ENCODE measurements at regions not wholly inside any gene's neighbourhood (a gene's known extent, or its start where the extent isn't known, plus 50 kb on each side); places are given as distances from the start of the nearest gene placed in this dataset.
"Not testable (repeated sequence)": the region's sequence is repeated elsewhere in the genome, so short reads cannot be mapped to it uniquely, and the experiment has no call there.

DNA sequence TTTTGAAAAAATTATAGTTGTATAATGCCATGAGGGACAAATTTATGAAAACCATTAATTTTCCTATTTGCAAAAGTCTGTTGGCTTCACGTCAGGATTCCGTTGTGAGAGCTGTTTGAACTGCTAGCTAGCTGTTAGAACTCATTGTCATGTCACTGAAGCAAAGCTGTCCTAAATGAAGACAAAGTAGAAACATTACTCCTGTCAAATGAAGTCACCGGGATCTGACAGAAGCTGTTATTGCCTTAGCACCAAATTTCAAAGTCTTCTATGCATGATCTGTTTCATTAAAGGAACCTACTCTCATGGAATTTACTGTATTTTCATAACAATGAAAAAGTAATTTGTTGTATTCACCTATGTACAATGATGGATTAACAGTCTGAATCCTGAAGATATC is 479.8 kb downstream of the PLOD2 start:
- no peak for TF ChIP-seq ZNF274 (IDR thresholded peaks at IDR 0.05; ENCODE audit: low read depth, low read length)
- no peak overlapping the region for H3K4me3 ChIP-seq (ENCODE audit: low read length)

DNA sequence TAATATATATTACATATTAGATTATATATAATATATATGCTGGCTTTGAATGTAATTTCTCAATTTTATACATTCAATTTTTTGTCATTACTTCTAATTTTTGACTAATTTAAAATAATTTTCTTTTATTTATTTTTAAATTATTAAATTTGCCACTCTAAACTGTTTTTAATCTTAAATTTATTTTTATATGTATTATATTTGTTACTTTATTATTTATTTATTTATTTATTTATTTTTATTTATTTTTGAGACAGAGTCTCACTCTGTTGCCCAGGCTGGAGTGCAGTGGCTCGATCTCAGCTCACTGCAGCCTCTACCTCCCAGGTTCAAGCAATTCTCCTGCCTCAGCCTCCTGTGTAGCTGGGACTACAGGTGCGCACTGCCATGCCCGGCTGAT is 473.0 kb downstream of the PLOD2 start:
- H3K4me3 ChIP-seq (ENCODE audit: low read length) = not testable (repeated sequence)

DNA sequence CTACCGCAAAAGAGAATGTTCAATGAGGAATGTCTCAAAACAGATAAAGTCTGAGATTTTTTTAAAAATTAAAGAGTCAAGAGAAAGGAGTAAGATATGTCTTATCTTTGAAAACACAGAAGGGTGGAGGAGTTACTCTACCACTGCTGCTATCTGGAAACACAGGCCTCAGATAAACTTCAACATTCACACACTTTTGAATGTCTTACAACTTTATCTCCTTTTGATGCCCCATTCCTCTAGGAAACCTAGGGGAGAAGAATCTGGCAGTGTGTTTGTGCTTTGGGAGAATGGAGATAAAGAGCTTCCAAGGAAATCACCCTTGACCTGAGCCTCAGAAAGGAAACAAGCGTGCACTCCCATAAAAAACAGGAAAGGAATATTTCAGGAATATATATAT is 468.2 kb downstream of the PLOD2 start:
- H3K4me3 ChIP-seq (ENCODE audit: low read length) = no peak overlapping the region
- no peak for TF ChIP-seq ZNF274 (IDR thresholded peaks at IDR 0.05; ENCODE audit: low read depth, low read length)

DNA sequence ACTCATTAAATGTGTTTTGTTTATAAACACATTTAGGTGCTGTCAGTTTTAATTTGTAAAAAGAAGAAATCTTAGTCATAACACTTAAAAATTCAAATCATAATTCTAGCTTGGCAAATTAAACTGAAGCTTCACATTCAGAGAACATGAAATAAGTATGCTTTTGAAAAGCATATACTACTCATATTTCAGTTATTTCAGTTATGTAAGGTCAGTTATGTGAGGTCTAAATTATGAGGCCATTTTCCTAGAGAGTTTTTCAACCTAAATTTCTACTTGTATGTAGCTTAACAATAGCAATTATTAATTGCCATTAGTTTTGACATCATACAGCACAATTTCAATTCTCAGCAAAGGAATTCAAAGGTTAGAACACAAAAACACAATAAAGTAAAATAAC is 465.0 kb downstream of the PLOD2 start:
- H3K4me3 ChIP-seq (ENCODE audit: low read length) = no peak overlapping the region
- TF ChIP-seq ZNF274 (IDR thresholded peaks at IDR 0.05; ENCODE audit: low read depth, low read length) = no peak

DNA sequence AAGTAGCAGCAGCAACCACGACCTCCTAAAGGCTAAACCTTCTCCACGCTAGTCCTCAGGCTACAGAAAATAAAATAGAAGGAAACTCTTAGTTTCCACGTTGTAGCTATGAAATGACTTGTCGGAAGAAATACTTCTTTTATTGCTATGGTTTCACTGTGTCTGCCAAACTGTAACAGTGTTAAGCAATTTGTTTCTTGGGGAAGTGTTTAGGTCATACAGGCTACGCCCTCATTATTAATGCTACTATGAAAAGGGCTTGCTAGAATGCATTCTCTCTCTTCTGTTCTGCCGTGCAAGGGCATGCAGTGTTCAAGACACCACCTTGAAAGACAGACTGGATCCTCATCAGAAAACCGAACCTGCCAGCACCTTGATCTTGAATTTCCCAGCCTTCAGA is 462.7 kb downstream of the PLOD2 start:
- no peak overlapping the region for H3K4me3 ChIP-seq (ENCODE audit: low read length)
- no peak for TF ChIP-seq ZNF274 (IDR thresholded peaks at IDR 0.05; ENCODE audit: low read depth, low read length)

DNA sequence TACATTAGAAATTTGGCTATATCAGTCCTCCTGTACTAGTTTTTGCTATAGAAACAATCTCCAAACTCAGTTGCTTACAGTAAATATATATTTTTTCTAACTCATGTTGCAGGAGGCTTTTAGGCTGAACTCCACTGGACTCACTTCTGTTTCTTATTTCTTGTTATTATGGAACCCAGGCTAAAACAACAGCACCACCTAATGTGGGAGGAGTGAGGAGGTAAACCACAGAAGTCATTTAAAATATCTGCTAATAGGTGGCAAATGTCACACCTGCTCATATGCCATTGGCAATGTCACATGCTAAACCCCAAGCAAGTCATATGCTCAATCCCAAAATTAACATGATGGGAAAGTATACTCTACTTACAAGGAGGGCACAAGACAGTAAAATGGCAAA is 462.2 kb downstream of the PLOD2 start:
- H3K4me3 ChIP-seq (ENCODE audit: low read length) = no peak overlapping the region
- no peak for TF ChIP-seq ZNF274 (IDR thresholded peaks at IDR 0.05; ENCODE audit: low read depth, low read length)

DNA sequence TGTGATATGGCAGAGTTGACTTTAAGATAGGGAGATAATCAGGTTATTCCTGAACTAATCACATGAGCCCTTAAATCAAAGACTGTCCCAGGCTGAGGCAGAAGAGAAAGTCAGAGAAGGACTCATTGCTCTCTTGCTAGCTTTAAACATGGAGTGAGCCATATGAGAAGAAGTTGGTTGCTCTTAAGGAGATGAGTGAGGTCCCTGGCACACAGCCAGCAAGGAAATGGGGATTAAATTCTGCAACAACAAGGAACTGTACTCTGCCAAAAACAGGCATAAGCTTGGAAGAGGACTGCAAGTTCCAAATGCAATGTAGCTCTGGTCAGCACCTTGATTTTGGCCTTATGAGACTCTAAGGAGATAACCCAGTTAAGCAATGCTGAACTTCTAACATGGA is 457.0 kb downstream of the PLOD2 start:
- H3K4me3 ChIP-seq (ENCODE audit: low read length) = no peak overlapping the region
- no peak for TF ChIP-seq ZNF274 (IDR thresholded peaks at IDR 0.05; ENCODE audit: low read depth, low read length)

DNA sequence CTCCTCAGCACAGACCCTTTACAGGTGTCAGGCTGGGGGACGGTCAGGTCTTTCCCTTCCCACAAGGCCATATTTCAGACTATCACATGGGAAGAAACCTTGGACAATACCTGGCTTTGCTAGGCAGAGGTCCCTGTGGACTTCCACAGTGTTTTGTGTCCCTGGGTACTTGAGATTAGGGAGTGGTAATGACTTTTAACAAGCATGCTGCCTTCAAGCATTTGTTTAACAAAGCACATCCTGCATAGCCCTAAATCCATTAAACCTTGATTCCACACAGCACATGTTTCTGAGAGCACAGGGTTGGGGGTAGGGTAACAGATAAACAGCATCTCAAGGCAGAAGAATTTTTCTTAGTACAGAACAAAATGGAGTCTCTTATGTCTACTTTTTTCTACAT is 451.2 kb downstream of the PLOD2 start:
- H3K4me3 ChIP-seq (ENCODE audit: low read length) = not testable (repeated sequence)

DNA sequence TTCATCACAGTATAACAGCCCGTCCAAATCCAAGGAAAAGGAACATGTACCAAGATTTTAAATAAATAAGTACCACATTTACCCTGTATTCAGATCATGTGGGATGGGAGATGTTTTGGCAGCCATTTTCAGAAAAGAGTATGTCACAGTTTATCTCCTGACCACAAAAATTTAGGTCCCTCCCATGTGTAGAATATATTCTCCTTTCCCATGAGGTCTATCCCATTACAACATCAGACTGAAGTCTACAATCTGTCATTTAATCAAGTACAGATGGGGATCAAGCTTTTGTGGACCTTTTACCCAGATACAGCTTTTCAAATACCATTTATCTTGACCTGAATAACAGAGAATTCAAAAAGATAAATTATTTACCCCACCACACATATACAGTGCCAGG is 444.5 kb downstream of the PLOD2 start:
- no peak for TF ChIP-seq ZNF274 (IDR thresholded peaks at IDR 0.05; ENCODE audit: low read depth, low read length)
- no peak overlapping the region for H3K4me3 ChIP-seq (ENCODE audit: low read length)

DNA sequence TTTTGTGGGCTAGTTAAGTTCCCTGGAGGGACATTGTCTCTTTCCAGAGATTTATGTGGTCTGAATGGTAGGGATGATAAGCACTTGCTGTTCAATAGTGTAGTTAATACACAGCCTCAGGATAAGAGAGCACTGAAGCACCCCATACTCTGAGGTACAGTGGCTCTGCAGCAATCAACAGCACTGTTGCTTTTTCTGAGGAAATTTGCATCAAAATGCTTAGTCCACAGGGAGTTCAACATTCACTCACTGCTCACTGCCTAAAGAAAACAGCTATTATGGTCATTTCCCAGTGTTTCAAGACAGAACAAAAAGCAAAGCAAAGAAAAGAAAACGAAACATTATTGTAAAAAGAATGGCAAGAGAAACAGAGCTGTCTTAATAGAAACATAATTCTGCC is 441.9 kb downstream of the PLOD2 start:
- H3K4me3 ChIP-seq (ENCODE audit: low read length) = no peak overlapping the region
- no peak for TF ChIP-seq ZNF274 (IDR thresholded peaks at IDR 0.05; ENCODE audit: low read depth, low read length)

DNA sequence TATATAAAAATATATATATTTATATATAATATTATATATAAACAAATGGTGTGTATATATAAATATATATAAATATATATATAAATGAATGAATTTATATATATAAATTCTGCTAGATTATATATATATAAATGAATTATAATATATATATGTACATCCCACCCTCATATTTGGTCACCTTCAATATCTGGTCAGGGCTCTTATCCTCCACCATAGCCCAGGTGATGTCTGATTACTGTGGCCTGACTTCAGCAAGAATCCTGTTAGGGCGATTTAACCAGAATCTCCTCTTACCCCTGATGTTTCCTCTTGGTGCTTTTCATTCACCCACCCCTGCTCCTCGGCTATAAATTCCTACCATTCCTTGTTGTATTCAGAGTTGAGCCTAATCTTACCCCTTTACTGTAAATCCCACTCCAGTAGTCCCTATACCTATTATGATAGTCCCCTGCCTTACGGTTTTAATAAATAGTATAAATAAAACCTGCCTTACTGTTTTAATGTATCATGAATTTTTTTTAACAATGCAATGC is 439.6 kb downstream of the PLOD2 start:
- no peak overlapping the region for H3K4me3 ChIP-seq (ENCODE audit: low read length)
- no peak for TF ChIP-seq ZNF274 (IDR thresholded peaks at IDR 0.05; ENCODE audit: low read depth, low read length)

DNA sequence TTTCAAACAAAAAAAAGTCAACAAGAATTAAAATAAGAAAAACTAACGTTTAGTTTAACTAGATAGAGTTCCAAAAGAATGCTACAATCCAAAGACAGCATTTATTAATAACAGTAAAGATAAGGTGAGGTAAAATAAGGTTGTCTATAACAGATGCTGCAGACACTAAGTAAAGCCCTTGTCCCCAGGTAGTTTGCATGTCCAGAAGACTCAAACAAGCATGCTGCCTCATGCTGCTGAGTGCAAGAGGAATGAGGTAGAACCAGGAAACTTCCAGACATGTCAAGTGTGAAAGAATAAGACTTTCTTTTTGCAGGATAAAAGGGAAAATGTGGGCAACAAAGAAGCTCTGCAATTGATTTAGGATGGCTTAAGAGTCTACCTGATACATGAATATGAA is 439.2 kb downstream of the PLOD2 start:
- TF ChIP-seq ZNF274 (IDR thresholded peaks at IDR 0.05; ENCODE audit: low read depth, low read length) = no peak
- H3K4me3 ChIP-seq (ENCODE audit: low read length) = no peak overlapping the region

DNA sequence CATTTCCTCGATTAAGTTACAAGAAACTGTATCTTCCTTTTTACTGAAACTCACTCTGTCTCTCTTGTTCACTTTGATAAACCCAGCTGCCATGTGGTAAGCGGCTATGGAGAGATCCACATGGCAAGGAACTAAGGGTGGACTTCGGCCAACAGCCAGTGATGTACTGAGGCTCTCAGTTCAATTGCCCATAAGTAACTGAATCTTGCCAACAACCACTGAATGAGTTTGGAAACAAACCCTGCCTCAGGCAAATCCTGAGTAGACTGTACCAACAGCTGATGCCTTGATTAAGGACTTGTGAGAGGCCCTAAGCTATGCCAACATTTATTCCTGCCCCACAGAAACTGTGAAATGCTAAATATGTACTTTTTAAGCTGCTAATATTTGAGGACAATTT is 433.5 kb downstream of the PLOD2 start:
- no peak overlapping the region for H3K4me3 ChIP-seq (ENCODE audit: low read length)
- no peak for TF ChIP-seq ZNF274 (IDR thresholded peaks at IDR 0.05; ENCODE audit: low read depth, low read length)

DNA sequence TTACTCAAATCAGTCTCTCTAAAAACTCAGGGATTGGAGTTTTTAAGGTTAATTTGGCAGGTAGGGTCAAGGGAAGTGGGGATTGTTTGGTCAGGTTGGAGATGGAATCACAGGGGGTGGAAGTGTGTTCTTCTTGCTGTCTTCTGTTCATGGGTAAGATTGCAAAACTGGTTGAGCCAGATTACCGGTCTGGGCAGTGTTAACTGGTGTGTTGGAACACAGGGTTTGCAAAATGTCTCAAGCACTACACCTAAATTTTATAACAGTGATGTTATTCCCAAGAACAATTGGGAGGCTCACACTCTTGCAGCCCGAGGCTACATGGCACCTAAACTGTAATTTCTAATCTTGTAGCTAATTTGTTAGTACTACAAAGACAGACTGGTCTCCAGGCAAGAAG is 425.4 kb downstream of the PLOD2 start:
- TF ChIP-seq ZNF274 (IDR thresholded peaks at IDR 0.05; ENCODE audit: low read depth, low read length) = no peak
- no peak overlapping the region for H3K4me3 ChIP-seq (ENCODE audit: low read length)

DNA sequence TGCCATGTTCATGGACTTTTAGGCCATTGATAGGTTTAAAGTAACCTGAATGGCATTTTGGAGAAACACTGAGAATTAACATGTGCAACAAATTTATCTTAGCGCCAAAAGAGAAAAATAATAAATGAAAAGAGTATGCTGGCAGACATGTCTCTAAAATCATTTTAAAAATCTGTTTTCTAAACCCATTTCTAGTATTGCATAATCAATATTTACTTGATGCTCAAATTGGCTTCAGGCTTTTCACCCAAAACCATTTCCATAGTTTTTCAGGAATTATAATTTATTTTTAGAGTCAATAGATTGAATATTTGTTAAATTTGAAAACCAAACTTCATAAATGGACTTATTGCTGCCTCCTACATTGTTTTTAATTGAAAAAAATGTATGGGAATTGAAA is 423.0 kb downstream of the PLOD2 start:
- H3K4me3 ChIP-seq (ENCODE audit: low read length) = no peak overlapping the region
- no peak for TF ChIP-seq ZNF274 (IDR thresholded peaks at IDR 0.05; ENCODE audit: low read depth, low read length)

DNA sequence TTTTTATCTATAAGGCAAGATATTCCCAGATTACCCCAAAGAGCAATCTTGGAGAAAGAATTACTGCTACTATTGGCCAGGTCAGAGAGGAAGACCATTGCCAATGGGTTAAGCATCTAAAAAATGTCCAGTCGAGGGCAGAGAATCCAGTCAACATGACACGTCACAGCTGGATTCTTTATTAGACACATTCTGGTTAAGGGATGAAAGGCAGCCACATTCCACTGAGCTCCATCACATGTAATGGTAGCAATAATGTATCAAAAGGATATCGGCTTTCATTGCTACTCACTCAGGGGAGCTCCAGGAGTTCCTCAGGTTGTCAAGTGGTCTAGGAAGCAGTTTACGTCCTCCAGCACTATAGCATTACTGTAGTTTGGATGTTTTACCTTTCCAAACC is 421.1 kb downstream of the PLOD2 start:
- no peak overlapping the region for H3K4me3 ChIP-seq (ENCODE audit: low read length)
- no peak for TF ChIP-seq ZNF274 (IDR thresholded peaks at IDR 0.05; ENCODE audit: low read depth, low read length)

DNA sequence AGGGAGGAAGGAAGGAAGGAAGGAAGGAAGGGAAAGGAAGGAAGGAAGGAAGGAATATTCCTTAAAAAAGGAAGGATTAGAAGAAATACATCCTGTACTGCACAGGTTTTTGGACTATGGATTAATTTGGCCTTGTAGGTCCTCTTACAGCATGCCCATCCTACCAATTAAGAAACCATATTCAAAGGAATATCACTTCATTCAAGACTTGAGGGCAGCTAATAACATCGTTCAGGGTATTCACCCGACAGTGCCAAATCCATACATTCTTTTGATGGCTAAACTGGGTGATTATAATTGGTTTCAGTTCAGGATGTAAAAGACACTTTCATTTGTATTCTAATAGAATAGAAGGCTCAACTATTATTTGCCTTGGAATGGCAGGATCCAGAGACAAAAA is 410.3 kb downstream of the PLOD2 start:
- no peak for TF ChIP-seq ZNF274 (IDR thresholded peaks at IDR 0.05; ENCODE audit: low read depth, low read length)
- H3K4me3 ChIP-seq (ENCODE audit: low read length) = no peak overlapping the region
